Dermis blood vessel endothelial cell (primary cell): ENCODE measurements at regions not wholly inside any gene's neighbourhood (a gene's known extent, or its start where the extent isn't known, plus 50 kb on each side); places are given as distances from the start of the nearest gene placed in this dataset.

Experiments
- DNase-seq: peaks from one replicate; pipeline ENCODE4 v3.0.0; 2010

DNA sequence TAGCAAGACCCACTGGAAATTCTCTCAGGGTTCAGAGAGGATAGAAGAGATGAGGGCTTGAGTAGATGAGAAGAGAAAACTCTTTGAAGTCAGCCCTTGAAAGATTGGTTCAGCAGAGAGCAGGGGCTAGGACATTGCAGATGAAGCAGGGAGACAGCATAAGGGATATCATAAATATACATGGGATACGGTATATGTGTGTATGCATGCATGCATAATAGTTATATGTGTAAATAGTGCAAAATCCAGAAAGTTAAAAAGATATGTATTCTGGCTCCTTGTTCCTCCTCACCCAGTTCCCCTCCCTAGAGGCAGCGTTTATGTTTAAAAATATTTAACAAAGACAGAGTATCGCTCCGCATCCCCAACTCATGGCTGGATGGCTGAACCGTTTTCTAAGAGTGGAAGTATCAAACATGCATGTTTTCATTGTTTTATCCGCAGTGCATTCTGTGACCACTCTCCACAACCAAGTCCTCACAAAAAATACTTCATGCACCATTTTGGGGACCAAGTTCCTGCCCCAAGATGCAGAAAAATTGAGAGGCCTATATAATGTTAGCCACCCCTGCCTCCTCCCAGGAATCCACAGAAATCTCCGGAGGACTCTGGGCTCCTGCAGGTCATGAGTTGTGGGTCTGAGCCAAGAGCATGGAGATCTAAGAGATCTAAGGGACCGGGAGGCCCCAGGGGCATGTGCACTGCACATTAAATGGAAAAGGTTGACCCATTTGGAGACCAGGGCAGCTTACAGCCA, 119.5 kb downstream of the MTX3 start:
- no peak for DNase-seq

DNA sequence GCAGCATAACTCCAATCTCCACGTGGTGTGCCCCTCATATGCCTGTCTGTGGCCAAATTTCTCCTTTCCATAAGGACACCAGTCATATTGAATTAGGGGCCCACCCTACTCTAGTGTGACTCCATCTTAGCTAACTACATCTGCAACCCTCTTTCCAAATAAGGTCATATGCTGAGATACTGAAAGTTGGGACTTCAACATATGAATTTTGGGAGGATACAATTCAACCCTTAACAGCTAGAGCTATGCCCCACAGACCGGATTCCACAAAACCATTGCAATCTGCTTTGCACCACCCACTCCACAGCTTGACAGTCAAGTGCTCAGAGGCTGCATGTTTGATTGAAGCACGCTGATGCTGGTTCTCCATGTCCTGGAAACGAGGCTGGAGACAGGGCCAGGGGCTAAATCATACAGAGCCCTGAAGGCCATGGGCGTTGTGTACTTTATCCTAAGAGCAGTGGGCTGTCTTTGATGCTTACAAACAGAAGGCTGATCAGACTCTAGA, 122.8 kb downstream of the MTX3 start:
- no peak for DNase-seq

DNA sequence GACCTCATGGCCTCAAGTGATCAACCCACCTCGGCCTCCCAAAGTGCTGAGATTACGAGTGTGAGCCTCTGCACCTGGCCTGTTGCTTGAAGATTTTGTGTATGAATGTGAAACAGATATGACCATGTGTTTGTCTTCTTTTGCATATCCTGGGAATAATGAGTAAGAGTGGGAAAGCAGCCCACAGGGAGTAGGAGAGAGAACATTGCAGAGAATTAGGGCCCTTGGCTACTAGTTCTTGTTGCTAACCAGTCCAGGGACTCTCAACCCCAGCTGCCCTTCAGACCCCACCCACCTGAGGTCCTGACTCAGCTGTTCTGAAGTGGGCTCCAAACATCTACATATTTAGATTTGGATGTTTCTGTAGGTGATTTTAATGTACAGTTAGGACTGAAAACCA, 125.5 kb downstream of the MTX3 start:
- no peak for DNase-seq

DNA sequence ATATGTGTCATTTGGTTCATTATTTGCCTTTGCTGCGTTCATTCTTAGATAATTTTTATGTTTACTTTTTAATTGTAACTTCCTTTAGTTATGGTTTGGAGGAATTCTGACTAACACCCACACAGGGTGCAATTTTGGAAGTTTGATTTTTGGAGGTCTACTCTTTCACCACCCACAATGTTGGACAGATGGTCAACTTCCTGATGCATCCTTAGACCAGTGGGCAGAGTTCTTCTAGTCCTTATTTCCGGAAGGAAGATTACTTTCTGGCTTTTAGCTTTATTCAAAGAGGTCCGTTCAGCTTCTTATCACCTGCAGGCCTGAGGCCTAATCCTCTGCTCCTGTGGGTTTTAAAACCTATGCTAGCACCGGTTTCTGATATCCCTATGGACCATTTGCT, 126.7 kb downstream of the MTX3 start:
- no peak for DNase-seq

DNA sequence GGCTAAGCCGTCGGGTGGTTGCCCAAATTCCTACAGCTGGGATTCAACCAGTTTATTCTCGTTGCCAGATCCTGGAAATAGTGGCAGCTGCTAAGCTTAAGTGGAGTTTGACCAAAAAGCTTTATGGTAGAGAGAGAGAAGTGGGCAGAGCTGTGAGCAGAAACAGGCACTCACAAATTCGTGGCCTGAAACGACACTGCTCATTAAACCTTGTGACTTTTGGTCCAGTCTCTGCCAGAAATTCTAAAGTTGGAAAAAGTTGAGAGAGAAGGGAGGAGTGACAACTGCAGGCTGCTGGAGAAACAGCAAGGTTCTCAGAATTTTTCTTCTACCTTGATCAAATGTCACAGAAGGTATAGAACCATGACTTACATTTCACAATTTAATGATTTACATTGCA, 131.5 kb downstream of the MTX3 start:
- DNase-seq = no peak

DNA sequence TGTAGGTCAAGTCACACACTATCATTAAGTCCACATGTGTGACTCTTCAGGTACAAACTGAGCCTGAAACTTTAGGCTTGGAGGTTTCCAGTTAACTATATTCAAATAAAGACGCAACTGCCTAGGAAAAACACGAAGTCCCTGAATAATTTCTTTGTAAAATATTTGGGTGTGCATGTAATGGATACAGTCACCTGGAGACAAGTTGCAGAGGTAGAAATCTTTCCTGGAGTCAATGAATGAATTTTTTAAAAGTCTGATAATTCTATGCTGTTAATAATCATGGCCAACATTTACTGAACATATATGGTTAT, 132.7 kb downstream of the MTX3 start:
- no peak for DNase-seq

DNA sequence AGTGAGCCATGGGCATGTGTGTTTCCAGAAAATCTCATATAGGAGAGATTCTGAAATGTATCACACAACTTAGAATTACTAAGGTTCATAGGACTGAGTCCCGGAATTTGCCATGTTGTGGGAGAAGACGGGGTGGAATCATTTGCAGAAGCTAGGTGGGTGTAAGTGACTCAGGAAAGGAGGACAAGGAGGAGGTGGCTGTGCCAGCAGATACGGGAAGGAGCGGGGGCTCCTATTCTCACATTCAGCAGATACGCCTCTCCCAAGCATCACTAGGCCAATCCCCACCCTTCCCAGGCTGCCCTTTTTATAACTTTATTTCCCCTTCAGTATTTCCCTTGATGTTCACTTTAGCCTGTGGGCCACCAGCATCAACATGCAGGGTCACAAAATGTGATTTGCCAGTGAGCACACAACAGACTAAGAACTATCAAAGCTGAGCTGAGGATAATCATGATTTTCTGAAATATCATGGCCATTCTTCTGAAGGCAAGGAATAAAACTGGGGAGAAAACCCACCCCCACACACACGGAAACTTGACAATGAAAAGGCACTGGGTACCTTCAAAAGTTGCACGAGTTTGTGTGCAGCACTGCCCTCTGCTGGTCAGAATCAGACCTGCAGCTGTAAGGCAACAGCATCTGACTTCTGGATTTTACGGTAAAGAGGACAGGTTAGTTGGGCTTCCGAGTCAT, 133.2 kb downstream of the MTX3 start:
- DNase-seq = peak; percentile 82

DNA sequence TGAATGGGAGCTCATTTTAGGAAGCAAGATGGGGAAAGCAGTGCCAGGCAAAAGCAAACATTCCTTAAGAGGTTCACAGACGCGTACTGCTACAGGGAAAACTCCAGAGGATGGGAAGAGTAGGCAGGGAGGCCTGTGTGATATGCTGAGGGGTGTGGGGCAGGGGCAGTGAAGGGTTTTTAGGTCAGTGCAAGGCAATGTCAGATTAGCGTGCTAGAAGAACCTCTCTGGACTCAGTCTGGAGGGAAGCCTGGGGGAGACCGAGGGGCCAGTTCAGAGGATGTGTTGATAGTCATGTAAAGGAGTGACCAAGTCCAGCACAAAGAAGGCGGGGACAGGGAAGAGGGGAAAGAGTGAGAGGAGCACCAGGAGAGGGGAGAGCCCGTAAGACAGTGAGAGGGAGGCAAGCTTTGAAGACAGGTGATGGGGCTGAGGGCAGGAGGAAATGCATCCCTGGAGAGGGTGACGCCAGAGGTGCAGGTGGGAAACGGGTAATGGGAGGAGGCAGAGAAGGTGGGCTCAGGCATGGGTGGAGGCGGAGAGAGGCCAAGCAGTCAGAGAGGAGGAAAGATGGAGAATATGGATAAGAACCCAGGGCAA, 134.5 kb downstream of the MTX3 start:
- DNase-seq = no peak

DNA sequence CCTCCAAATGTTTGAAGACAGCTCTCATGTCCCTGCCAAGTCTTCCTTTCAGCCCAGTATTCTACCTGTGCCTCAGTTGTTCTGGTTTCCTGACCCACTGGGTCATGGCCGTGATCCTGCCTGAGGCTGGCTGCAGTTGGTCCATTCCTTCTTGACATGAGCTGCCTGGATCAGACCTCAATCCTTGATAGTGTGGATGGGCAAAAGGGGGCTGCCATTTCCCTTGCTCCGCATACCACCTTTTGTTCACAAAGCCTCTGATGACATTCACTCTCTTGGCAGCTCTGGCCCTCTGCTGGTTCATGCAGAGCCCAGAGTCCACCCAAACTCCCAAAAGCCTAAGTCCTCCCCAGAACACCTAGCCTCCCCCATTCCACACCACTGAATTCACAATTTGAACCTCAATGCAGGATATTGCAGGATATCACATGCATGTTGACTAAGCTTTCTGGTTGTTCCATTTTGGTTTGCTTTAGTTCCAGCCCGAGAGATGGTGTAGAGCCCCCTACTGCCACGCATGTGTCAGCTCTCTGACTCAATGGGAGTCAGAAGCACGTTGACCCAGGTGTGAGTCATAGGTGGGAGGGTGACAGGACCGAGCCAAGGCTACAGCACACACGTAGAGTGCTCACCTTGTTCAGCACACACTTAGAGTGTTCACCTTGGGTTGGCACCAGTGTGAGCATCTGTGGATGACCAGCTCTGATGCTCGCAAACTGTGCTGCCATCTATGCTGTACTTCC, 137.2 kb downstream of the MTX3 start:
- no peak for DNase-seq

DNA sequence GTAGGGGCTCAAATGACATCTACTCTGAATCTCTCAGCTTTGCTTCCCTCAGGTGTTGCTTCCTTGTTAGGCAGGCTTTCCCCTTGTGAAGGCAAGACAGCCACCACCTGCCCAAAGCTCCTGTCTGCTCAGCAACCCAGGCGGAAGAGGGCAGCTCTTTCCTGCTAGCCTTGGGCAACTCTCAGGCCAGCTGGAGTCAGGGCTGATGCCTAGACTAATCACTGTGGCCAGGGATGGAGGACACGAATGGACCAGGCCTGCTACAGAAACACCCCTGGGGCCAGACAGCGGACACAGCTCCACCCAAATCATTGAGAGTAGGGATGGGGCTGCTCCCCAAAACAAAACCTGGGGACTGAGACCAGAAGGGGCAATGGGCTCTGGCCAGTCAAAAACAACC, 138.0 kb downstream of the MTX3 start:
- no peak for DNase-seq

DNA sequence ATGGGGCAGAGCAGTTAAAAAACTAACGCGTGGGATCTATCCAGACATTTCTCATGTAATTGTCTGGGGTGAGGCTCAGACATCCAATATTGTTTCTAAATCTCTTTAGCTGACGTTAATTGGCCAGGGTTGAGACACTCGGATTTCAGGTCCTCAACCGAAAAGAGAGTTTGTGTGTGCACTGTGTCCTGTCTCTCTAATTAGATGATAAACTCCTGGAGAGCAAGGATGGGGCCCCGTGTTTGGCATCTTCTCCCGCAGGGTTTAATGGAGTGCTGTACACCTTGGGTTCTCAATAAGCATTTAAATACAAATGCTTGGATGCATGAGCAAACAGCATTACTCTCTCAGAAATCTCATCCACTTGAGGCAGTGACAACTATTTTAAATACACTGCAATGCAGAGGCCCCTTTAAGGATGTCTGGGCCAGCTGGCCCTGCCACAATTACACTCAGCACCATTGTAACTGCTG, 139.6 kb downstream of the MTX3 start:
- DNase-seq = no peak

DNA sequence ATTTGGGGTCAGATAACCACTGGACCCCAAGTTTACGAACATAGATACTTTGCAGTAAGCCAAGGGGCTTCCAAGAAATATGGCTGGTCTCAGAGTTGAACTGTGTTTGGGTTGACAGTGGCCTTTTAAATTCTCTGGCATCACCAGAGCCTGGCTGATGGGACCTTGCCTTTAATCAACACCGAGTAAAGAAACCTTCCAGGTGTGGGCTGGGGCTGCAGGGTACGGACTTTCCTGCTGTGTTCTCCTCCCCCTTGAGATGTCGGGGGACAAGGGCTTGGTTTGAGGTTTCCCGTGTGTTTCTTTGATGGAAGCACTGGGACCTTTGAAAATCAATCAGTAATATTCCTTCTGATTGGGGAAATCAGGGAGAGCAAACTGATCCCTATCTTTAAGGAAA, 140.1 kb downstream of the MTX3 start:
- no peak for DNase-seq

DNA sequence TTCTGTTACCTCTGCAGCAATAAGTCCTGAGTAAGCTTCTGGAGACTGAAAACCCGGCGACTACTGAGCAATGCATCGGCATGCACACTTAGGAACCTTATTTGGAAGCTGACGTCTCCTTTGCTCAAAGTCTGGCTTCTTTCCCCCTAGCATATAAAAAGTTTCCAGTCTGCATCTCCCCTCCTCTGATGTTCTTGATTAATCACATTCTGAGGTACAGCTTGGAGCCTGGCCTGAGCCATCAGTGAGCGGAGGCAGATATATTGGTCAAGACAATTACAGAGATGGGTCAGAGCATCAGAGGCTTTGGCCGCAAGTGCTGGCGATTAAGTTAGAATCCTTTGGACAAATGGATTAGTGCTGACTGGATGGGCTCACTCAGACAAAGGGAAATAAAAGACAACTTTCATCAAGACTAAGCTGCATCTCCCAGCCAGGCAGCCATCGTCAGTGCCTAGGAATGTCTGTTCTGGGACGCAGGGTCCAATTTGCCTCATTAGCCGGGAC, 140.7 kb downstream of the MTX3 start:
- DNase-seq = no peak

DNA sequence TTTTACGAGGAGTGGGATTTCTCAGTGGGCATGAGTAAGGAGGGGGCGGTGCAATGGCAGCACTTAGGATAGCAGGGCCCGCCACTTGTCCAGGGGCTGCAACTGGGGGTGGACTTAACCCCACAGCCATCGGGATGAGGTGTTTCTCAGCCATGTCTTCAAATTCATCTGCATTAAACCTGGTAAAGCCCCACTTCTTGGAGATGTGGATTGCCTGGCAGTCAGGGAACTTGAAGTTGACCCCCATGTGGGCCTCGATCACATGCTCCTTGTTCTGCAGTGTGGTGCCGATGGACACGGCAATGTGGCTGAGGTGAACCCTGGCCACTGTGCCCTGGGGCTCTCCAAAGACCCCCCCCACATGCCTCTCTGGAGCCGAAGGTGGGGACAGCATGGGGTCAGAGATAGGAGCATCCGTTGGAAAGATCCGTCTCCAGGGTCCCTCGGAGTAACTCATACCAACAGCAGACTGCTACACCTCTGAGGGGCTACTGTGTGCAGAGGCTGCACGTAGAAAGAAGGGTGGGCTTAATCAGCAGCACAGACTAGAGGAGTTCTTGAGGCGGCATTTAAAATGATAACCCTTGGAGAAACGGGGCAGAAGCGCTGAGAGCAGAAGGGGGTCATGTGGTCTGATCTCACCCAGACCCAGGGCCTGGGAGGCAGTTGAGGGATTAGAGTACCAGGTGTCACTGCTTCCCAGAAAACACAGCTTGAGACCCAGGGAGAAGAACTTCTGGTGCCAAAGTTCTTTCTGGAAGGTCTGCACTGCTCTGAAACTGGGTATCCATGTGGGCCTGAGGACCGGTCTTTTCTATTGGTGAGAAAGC, 141.4 kb downstream of the MTX3 start:
- DNase-seq = no peak
